HL-60/S4 (cell line): ENCODE measurements at regions not wholly inside any gene's neighbourhood (a gene's known extent, or its start where the extent isn't known, plus 50 kb on each side); places are given as distances from the start of the nearest gene placed in this dataset.

Source experiments
- in situ Hi-C: fragments of 300-500 bp; cut with MboI; formaldehyde crosslinking; loops from 2 replicates; pipeline ENCODE4 v1.14.3; 2022; ENCODE audit warnings: low sequenced_read_pairs

GRCh38 chr20:10919396-10920140, 245.8 kb upstream of the JAG1 start:
- in situ Hi-C loops: no loop called here

GRCh38 chr20:10920396-10920795, 246.6 kb upstream of the JAG1 start:
- in situ Hi-C loops: no loop called here

GRCh38 chr20:10921491-10922010, 247.8 kb upstream of the JAG1 start:
- in situ Hi-C loops: no loop called here

GRCh38 chr20:10922506-10922905, 248.7 kb upstream of the JAG1 start:
- in situ Hi-C loops: no loop called here

GRCh38 chr20:10922941-10923340, 249.1 kb upstream of the JAG1 start:
- in situ Hi-C loops: no loop called here

GRCh38 chr20:10924644-10925201, 250.9 kb upstream of the JAG1 start:
- in situ Hi-C loops: no loop called here

GRCh38 chr20:10925767-10926166, 252.0 kb upstream of the JAG1 start:
- in situ Hi-C loops: no loop called here

- in situ Hi-C loops: no loop called here
Observed at GRCh38 chr20:10927011-10927583, 253.3 kb upstream of the JAG1 start.

- in situ Hi-C loops: no loop called here
Observed at GRCh38 chr20:10927936-10928840, 254.4 kb upstream of the JAG1 start.

- in situ Hi-C loops: no loop called here
Observed at GRCh38 chr20:10928841-10929421, 255.1 kb upstream of the JAG1 start.

- in situ Hi-C loops: no loop called here
Observed at GRCh38 chr20:10935658-10936402, 262.0 kb upstream of the JAG1 start.

GRCh38 chr20:10936786-10937185, 263.0 kb upstream of the JAG1 start:
- in situ Hi-C loops: no loop called here

GRCh38 chr20:10939331-10939941, 265.6 kb upstream of the JAG1 start:
- in situ Hi-C loops: no loop called here

GRCh38 chr20:10940941-10941340, 267.1 kb upstream of the JAG1 start:
- in situ Hi-C loops: no loop called here

GRCh38 chr20:10943686-10944265, 270.0 kb upstream of the JAG1 start:
- in situ Hi-C loops: no loop called here

GRCh38 chr20:10946124-10946880, 272.5 kb upstream of the JAG1 start:
- in situ Hi-C loops: no loop called here

- in situ Hi-C loops: no loop called here
Observed at GRCh38 chr20:10947726-10948125, 273.9 kb upstream of the JAG1 start.

- in situ Hi-C loops: no loop called here
Observed at GRCh38 chr20:10949930-10950783, 276.4 kb upstream of the JAG1 start.
